ENCODE measurements at regions not wholly inside any gene's neighbourhood (a gene's known extent, or its start where the extent isn't known, plus 50 kb on each side); places are given as distances from the start of the nearest gene placed in this dataset.
"Not testable (repeated sequence)": the region's sequence is repeated elsewhere in the genome, so short reads cannot be mapped to it uniquely, and the experiment has no call there.

DNA sequence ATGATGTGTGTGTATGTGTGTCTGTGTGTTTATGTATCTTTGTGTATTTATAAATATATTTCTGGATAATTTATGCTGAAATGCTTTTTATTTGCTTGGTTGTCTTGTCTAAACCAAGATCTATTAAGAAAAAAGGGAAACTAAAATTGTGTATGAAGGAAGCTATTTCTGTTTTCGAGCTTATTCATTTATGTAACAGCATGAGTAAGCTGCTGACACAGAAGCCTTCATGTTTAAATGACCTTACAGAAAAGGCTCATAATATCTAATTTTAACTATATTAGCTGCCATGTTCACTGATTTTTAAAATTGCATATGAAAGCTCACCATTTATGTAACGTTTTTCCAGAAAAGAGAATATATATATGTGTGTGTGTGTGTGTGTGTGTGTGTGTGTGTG lies 392.8 kb downstream of the PTH2R start:
- no peak for DNase-seq (ENCODE audit: low spot score)

DNA sequence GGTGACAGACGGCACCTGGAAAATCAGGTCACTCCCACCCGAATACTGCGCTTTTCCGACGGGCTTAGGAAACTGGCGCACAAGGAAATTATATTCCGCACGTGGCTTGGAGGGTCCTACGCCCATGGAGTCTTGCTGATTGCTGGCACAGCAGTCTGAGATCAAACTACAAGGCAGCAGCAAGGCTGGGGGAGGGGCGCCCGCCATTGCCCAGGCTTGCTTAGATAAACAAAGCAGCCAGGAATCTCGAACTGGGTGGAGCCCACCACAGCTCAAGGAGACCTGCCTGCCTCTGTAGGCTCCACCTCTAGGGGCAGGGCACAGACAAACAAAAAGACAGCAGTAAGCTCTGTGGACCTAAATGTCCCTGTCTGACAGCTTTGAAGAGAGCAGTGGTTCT lies 394.3 kb downstream of the PTH2R start:
- not testable (repeated sequence) for DNase-seq (ENCODE audit: low spot score)

DNA sequence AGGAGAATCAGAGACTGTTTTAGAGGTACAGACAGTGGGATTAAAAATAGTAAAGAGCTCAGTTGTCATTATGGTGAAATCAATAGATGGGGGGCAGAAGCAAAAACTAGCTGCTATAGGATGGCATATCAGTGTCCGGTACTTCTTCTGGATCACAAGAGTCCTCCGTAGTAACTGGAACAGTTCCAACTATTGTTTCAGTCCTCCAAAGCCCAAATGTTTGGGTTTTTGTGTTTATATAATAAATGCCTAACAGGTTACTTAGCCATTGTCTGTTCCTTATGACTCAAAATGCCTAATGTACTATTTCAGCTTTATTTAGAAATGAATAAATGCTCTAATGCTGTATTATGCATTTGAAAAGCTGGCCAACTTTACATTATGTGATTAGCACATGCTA lies 401.2 kb downstream of the PTH2R start:
- DNase-seq (ENCODE audit: low spot score) = no peak

GRCh38 chr2:208811885-208812284 lies 405.3 kb downstream of the PTH2R start:
- DNase-seq (ENCODE audit: low spot score) = not testable (repeated sequence)

- DNase-seq (ENCODE audit: low spot score) = no peak
These were observed 412.6 kb downstream of the PTH2R start for GRCh38 chr2:208819190-208819589.

GRCh38 chr2:208820014-208820688 lies 413.6 kb downstream of the PTH2R start:
- no peak for DNase-seq (ENCODE audit: low spot score)

- DNase-seq (ENCODE audit: low spot score) = no peak
These were observed 420.5 kb downstream of the PTH2R start for GRCh38 chr2:208827109-208827508.

GRCh38 chr2:208827549-208828221 lies 421.1 kb downstream of the PTH2R start:
- no peak for DNase-seq (ENCODE audit: low spot score)

GRCh38 chr2:208830203-208830602 lies 423.6 kb downstream of the PTH2R start:
- DNase-seq (ENCODE audit: low spot score) = no peak

GRCh38 chr2:208847651-208848050 lies 441.1 kb downstream of the PTH2R start:
- no peak for DNase-seq (ENCODE audit: low spot score)

GRCh38 chr2:208854717-208855116 lies 448.1 kb downstream of the PTH2R start:
- DNase-seq (ENCODE audit: low spot score) = no peak

DNA sequence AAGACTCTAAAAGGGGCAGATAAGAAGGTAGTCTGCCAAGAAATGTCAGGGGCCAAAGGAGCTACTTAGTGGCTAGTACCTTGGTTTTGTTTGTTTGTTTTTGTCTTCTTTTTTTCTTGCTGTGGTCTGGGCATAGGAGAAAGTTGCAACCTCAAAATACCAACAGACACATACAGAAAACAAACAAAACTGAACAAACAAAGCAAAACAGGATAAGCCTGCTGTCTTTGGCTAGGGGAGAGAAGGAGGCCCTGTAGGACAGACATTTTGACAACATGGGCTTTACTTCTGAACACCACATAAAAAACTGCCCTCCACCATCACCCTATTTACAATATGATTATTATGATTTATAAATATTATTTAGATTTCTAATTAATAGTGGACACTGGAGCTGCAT lies 460.8 kb downstream of the PTH2R start:
- no peak for DNase-seq (ENCODE audit: low spot score)

GRCh38 chr2:208872591-208872990 lies 466.0 kb downstream of the PTH2R start:
- DNase-seq (ENCODE audit: low spot score) = no peak

DNA sequence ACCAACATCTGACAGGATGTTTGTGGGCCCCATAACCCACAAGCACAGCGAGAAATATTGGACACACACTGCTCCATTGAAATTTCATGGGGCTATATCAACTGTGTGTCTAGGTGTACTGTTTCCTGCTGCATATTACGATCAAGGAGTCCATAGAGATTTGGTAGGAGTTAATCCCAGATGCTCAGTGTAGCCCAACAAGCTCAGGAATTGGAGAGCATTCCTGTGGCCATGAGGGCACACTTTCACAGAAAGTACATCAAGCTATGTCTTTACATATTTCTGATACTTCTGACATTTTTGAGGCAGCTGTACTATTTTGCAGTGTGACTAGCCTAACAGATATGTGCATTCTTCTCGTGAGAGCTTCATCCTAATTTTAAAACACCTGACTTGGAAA lies 473.1 kb downstream of the PTH2R start:
- DNase-seq (ENCODE audit: low spot score) = no peak

GRCh38 chr2:208880171-208880570 lies 473.6 kb downstream of the PTH2R start:
- DNase-seq (ENCODE audit: low spot score) = no peak

- no peak for DNase-seq (ENCODE audit: low spot score)
These were observed 483.9 kb downstream of the PTH2R start for GRCh38 chr2:208890486-208890885.

GRCh38 chr2:208892203-208892602 lies 485.6 kb downstream of the PTH2R start:
- DNase-seq (ENCODE audit: low spot score) = no peak

DNA sequence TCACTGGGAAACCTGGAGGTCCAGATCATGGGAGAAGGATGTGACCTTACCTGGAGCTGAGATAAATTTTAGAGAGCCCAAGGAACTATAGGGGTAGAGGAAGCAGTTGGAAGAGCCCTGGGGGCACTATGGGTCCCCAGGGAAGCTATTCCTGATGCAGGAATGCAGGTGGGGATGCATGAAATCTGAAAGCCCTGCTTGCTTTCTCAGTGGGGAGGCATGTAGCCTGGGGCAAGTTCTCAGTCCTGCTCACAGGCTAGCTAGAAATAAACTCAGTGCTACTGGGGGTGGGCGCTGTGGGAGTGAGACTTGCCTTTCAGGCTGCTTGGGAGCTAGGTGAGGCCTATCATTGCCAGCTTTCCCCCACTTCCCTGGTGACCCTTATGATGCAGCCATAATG lies 499.7 kb downstream of the PTH2R start:
- no peak for DNase-seq (ENCODE audit: low spot score)

DNA sequence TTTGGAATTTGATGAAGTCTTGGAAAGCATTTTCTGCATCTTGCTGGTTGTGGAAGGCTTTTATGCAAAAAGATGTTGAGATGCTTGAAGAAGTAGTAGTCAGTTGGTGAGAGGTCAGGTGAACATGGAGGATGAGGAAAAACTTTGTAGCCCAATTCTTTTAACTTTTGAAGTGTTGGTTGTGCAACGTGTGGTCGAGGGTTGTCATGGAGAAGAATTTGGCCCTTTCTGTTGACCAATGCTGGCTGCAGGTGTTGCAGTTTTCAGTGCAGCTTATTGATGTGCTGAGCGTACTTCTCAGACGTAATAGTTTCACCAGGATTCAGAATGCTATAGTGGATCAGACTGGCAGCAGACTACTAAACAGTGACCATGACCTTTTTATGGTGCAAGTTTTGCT lies 508.4 kb upstream of the MAP2 start:
- no peak for DNase-seq (ENCODE audit: low spot score)

DNA sequence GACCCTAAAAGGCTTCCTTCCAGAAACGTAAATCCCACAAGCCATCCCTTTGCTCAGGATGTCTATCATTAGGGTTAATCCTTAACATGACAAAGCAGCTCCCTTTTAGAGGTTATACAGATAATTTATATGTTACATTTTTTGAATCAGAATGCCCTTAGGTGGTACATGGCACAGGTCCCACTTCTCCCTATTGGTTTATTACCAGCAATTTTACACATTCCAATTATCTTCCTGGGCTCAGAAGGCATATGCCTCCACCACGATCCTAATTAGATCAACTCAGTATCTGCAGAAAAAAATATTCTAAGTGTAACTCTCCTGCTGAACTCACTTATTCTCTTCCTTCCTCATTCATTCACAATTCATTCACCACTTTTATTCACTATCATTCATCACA lies 507.0 kb upstream of the MAP2 start:
- DNase-seq (ENCODE audit: low spot score) = no peak

- not testable (repeated sequence) for DNase-seq (ENCODE audit: low spot score)
These were observed 502.5 kb upstream of the MAP2 start for GRCh38 chr2:208921358-208921757.

DNA sequence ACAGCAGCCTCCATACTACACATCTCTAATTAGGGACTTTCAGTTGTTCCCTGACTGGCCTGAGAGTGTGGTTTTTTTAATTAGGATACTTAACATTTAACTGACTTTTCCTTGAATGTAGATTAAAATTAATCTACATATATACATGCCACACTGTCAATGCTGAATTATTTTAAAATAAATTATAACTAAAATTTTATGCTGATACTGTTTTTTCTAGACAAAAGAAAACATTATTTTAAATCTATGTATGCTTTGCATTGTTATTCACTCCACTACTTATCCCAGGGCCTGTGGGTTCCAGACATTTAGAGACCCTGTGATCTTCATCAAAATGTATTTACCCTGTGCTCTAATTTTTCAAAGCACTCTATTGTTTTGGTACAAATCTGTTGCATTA lies 496.0 kb upstream of the MAP2 start:
- no peak for DNase-seq (ENCODE audit: low spot score)

DNA sequence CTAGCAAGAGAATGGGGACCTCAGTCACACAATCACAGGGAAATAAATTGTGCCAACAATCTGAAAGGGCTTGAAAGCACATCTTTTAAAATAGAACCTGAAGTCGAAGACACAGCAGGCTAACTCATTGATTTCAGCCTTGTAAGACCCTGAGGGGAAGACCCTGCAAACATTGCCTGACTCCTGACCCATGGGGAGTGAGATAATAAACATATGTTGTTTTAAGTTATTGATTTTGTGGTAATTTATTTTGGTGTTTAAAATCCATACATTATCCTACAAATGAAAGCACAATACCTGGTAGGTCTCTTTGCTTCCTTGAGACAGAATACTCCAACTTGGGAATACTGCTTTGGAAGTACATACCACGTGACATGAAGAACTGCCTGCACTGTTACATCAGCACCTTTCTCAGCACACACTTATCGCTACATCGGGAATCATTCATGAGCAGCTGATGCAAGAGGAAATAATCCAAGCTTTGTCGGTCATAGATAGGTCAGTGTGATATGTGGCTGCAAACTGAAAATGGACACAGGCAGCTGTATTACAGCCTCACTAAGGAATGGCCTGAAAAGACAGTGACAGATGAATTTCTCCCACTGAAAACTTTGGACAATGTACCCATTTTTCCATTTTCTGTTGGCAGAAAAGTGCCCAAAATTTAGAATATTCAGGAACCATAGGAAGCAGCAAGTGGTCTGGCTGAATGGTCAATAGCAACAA lies 494.5 kb upstream of the MAP2 start:
- DNase-seq (ENCODE audit: low spot score) = no peak

All from CD4-positive, alpha-beta T cell treated with Interleukin-6 at 100 ng/mL for 8 hours (primary cell).